Endothelial cell of umbilical vein (primary cell): ENCODE measurements at regions not wholly inside any gene's neighbourhood (a gene's known extent, or its start where the extent isn't known, plus 50 kb on each side); places are given as distances from the start of the nearest gene placed in this dataset.

Source experiments
- BruUV-seq: library from RNA; stranded (reverse); fragments of 400-500 nt; replicated peaks from 2 replicates; lab custom pipeline; 2021; lab: Mats Ljungman, UMichigan
- CTCF ChIA-PET: fragments of 300-600, 350-600 bp; sonication (Branson Sonifier 250); formaldehyde crosslinking; loops from one replicate; lab custom pipeline; 2021; ENCODE audit warnings: antibody characterized with exemption, inconsistent platforms; lab: Charles Lee
- POLR2A ChIA-PET: fragments of 300-600, 350-600 bp; sonication (Branson Sonifier 250); formaldehyde crosslinking; loops from one replicate; lab custom pipeline; 2021; ENCODE audit warnings: antibody characterized with exemption, inconsistent platforms; lab: Charles Lee
- DNase-seq: peaks from one replicate; pipeline ENCODE4 v3.0.0-alpha.2; 2011; ENCODE audit warnings: low read depth, low spot score
- FAIRE-seq: peaks from 2 replicates; lab custom pipeline; 2011; peaks lifted over from hg19 to GRCh38; lab: Jason Lieb, UNC
- H2AFZ ChIP-seq: 2 replicates; pipeline ENCODE4 v1.6.0; 2012; ENCODE audit warnings: low read depth, low read length, control low read depth, inconsistent platforms
- H3K27ac ChIP-seq: 2 replicates; pipeline ENCODE4 v1.5.1; 2011; ENCODE audit warnings: low read depth, mild to moderate bottlenecking, control low read depth, low read length, moderate library complexity; ENCODE audit not compliant: insufficient read depth
- H3K27me3 ChIP-seq, 2 experiments: 2 replicates each; pipeline versions ENCODE4 v1.6.0 to v1.6.1; 2011; ENCODE audit warnings: low read length in 2 of 2, mixed read lengths in 1 of 2; ENCODE audit not compliant: control insufficient read depth in 2 of 2, insufficient read depth in 2 of 2
- H3K36me3 ChIP-seq, 2 experiments: 2 replicates in 1 of 2; 3 replicates in 1 of 2; pipeline ENCODE4 v1.5.1; 2011; ENCODE audit warnings: low read length in 2 of 2, mild to moderate bottlenecking in 1 of 2, moderate library complexity in 1 of 2; ENCODE audit not compliant: control insufficient read depth in 2 of 2, insufficient read depth in 2 of 2; ENCODE audit errors: extremely low read depth in 1 of 2
- H3K4me1 ChIP-seq: 3 replicates; pipeline ENCODE4 v1.5.1; 2011; ENCODE audit warnings: mild to moderate bottlenecking, low read length; ENCODE audit not compliant: control insufficient read depth, insufficient read depth; ENCODE audit errors: extremely low read depth
- H3K4me2 ChIP-seq: 2 replicates; pipeline ENCODE4 v1.6.1; 2011; ENCODE audit warnings: low read length, control low read depth, mixed read lengths; ENCODE audit not compliant: insufficient read depth
- H3K4me3 ChIP-seq, 3 experiments: fragments of 200-600 bp in 1 of 3; sonication (generic), shearing (Covaris generic) in 1 of 3; replicated peaks in 1 of 3; 2 replicates each; pipeline ENCODE4 v1.5.1; 2011 to 2016; ENCODE audit warnings: control low read depth in 3 of 3, low read length in 3 of 3, mild to moderate bottlenecking in 2 of 3, inconsistent platforms in 1 of 3, low read depth in 1 of 3, moderate library complexity in 1 of 3; ENCODE audit not compliant: insufficient read depth in 1 of 3
- H3K79me2 ChIP-seq: 2 replicates; pipeline ENCODE4 v1.6.0; 2012; ENCODE audit warnings: low read length, inconsistent platforms; ENCODE audit not compliant: control insufficient read depth, insufficient read depth
- H3K9ac ChIP-seq: replicated peaks from 2 replicates; pipeline ENCODE3; 2011; ENCODE audit warnings: low read length, control low read depth; ENCODE audit not compliant: insufficient read depth; ENCODE audit errors: extremely low read depth
- H3K9me1 ChIP-seq: replicated peaks from 3 replicates; pipeline ENCODE4 v1.6.0; 2011; ENCODE audit warnings: mild to moderate bottlenecking, low read length; ENCODE audit not compliant: control insufficient read depth, insufficient read depth; ENCODE audit errors: extremely low read depth
- H3K9me3 ChIP-seq: replicated peaks from 2 replicates; pipeline ENCODE4 v1.5.1; 2012; ENCODE audit warnings: low read length, inconsistent platforms; ENCODE audit not compliant: control insufficient read depth, insufficient read depth
- H4K20me1 ChIP-seq: replicated peaks from 2 replicates; pipeline ENCODE3; 2011; ENCODE audit warnings: mild to moderate bottlenecking, low read length; ENCODE audit not compliant: control insufficient read depth, insufficient read depth; ENCODE audit errors: extremely low read depth
- EZH2 ChIP-seq: IDR thresholded peaks from 2 replicates; pipeline ENCODE4 v1.6.1; 2012; ENCODE audit warnings: borderline replicate concordance, low read depth, mild to moderate bottlenecking, moderate library complexity, low read length, inconsistent platforms; ENCODE audit not compliant: severe bottlenecking
- FOS ChIP-seq: IDR thresholded peaks from 2 replicates; pipeline ENCODE4 v1.6.1; 2011; ENCODE audit warnings: mild to moderate bottlenecking, low read length, moderate library complexity, borderline replicate concordance; ENCODE audit not compliant: insufficient read depth
- GATA2 ChIP-seq: IDR thresholded peaks from 2 replicates; pipeline ENCODE4 v1.7.0; 2011; ENCODE audit warnings: low read depth, mild to moderate bottlenecking, moderate library complexity, mixed read lengths, low read length; ENCODE audit not compliant: insufficient read length, insufficient read depth
- JUN ChIP-seq: IDR thresholded peaks from 2 replicates; pipeline ENCODE4 v1.6.1; 2011; ENCODE audit warnings: borderline replicate concordance, low read depth; ENCODE audit not compliant: insufficient read length, insufficient read depth
- MYC ChIP-seq: IDR thresholded peaks from one replicate; pipeline ENCODE4 v1.6.1; 2011; ENCODE audit warnings: mild to moderate bottlenecking, low read depth, low read length
- POLR2A ChIP-seq: IDR thresholded peaks from 2 replicates; pipeline ENCODE4 v1.6.1; 2012; ENCODE audit warnings: low read depth, mild to moderate bottlenecking, control low read depth, low read length
- POLR2AphosphoS5 ChIP-seq: IDR thresholded peaks from 2 replicates; pipeline ENCODE4 v1.6.1; 2012; ENCODE audit warnings: low read depth, mild to moderate bottlenecking, control low read depth, low read length, moderate library complexity; ENCODE audit not compliant: insufficient read depth
- dilution Hi-C: fragments of 300-500 bp; cut with MboI; formaldehyde crosslinking; loops from one replicate; pipeline ENCODE4 v1.15.0; 2019; ENCODE audit warnings: low sequenced_read_pairs; ENCODE audit not compliant: extremely low pct_ligation_motif_present
- intact Hi-C: fragments of 100-400 bp; cut with micrococcal nuclease; formaldehyde crosslinking; loops from one replicate; pipeline ENCODE4 v1.10.0; 2022
- TF ChIP-seq, protein P1 (sequence below): IDR thresholded peaks from 2 replicates; pipeline ENCODE4 v1.6.1; 2011; ENCODE audit not compliant: insufficient read depth, insufficient read length
- TF ChIP-seq, protein P2 (sequence below), 2 donors: IDR thresholded peaks; 1 replicate in 1 of 2; 2 replicates in 1 of 2; pipeline ENCODE4 v1.5.1; 2011; ENCODE audit warnings: low read length in 2 of 2, mild to moderate bottlenecking in 2 of 2, moderate library complexity in 2 of 2, control low read depth in 1 of 2, inconsistent platforms in 1 of 2, low read depth in 1 of 2; ENCODE audit not compliant: insufficient read depth in 1 of 2; ENCODE audit errors: extremely low read depth in 1 of 2

DNA sequence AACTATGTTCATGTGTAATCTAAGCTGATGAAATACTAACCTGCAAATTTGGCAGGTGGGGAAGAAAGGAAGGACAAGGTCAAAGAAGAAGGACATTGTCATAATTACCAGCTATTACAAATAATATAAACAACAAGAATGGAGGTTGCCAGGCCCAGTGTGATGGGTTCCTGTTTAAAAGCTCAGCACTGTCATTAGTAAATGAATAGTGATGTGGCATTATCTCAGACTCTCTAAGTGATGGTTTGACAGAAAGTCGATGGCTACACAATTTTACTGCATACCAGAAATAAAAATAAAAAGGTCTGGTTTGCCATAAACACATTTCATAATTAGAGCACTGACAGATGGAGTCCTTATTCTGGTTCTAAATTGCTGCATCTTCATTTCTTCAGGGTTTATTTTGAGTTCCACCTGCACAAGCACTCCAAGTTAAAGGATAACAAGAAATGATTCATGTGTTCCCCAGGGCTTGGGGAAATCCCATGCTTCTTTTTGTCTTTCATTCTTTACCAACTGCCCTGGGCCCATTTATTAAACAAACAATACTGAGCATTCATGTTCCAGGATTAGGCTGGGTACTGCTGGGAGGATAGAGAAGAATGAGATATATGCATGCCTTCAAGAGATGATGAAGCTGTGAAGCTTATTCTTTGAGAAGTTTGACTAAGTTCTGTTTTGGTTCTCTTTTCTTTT, 367.8 kb upstream of the RASGEF1B start:
- intact Hi-C loops (no loop called here), dilution Hi-C loops (no loop called here)
- Histone ChIP-seq H2AFZ (no peak overlapping the region), H4K20me1 (no peaks in the 10 kb centered on the region), H3K79me2 (no peaks in the 10 kb centered on the region), H3K9ac (no peak overlapping the region), H3K36me3 (no peaks in the 10 kb centered on the region), H3K27me3 (no peaks in the 10 kb centered on the region), H3K27ac (no peak overlapping the region), H3K4me1 (no peaks in the 10 kb centered on the region), H3K9me1 (no peaks in the 10 kb centered on the region), H3K4me2 (no peak overlapping the region), H3K9me3 (no peaks in the 10 kb centered on the region), H3K4me3 (no peak overlapping the region)
- ChIA-PET CTCF (interaction anchor here (0.6 to 1.7 kb wide), 2 partner anchors 56 to 372 kb away, joined by 3 to 8 read pairs; no protein-coding TSS in a partner anchor), POLR2A (no interaction called here)
- FAIRE-seq = no peak
- TF ChIP-seq POLR2A (no peak), JUN (no peak), EZH2 (no peak), FOS (no peak), GATA2 (no peak), MYC (no peak), POLR2AphosphoS5 (no peak)
- TF ChIP-seq, protein P1, sequence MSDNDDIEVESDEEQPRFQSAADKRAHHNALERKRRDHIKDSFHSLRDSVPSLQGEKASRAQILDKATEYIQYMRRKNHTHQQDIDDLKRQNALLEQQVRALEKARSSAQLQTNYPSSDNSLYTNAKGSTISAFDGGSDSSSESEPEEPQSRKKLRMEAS = no peak
- TF ChIP-seq, protein P2, sequence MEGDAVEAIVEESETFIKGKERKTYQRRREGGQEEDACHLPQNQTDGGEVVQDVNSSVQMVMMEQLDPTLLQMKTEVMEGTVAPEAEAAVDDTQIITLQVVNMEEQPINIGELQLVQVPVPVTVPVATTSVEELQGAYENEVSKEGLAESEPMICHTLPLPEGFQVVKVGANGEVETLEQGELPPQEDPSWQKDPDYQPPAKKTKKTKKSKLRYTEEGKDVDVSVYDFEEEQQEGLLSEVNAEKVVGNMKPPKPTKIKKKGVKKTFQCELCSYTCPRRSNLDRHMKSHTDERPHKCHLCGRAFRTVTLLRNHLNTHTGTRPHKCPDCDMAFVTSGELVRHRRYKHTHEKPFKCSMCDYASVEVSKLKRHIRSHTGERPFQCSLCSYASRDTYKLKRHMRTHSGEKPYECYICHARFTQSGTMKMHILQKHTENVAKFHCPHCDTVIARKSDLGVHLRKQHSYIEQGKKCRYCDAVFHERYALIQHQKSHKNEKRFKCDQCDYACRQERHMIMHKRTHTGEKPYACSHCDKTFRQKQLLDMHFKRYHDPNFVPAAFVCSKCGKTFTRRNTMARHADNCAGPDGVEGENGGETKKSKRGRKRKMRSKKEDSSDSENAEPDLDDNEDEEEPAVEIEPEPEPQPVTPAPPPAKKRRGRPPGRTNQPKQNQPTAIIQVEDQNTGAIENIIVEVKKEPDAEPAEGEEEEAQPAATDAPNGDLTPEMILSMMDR (IDR thresholded peaks at IDR 0.05; ENCODE audit: extremely low read depth in 1 of 2, insufficient read depth in 1 of 2, low read depth in 1 of 2, low read length in 2 of 2) = no peak
- BruUV-seq = no TSS peak
- no peak for DNase-seq
